DND-41 (cell line): ENCODE measurements at regions not wholly inside any gene's neighbourhood (a gene's known extent, or its start where the extent isn't known, plus 50 kb on each side); places are given as distances from the start of the nearest gene placed in this dataset.

Experiments used
- CTCF ChIP-seq: IDR thresholded peaks from 2 replicates; pipeline ENCODE4 v1.5.1; 2012; ENCODE audit warnings: borderline replicate concordance, low read length, moderate library complexity, mild to moderate bottlenecking; ENCODE audit not compliant: poor library complexity, severe bottlenecking; ENCODE audit errors: extremely low read depth
- EZH2 ChIP-seq: IDR thresholded peaks from 3 replicates; pipeline ENCODE4 v1.6.1; 2012; ENCODE audit warnings: borderline replicate concordance, low read depth, mild to moderate bottlenecking, moderate library complexity, low read length, inconsistent platforms; ENCODE audit not compliant: severe bottlenecking

- TF ChIP-seq CTCF (no peak), EZH2 (no peak)
Measured at GRCh38 chr2:34602262-34602661, 1003.2 kb upstream of the FAM98A start.
